Tibial artery (tissue), 4 donors: ENCODE measurements at regions not wholly inside any gene's neighbourhood (a gene's known extent, or its start where the extent isn't known, plus 50 kb on each side); places are given as distances from the start of the nearest gene placed in this dataset.
"Not testable (repeated sequence)": the region's sequence is repeated elsewhere in the genome, so short reads cannot be mapped to it uniquely, and the experiment has no call there.

Experiments used
- DNase-seq, 2 donors: peaks; one replicate each; pipeline ENCODE4 v3.0.0-alpha.2; 2019
- H3K27ac ChIP-seq, 2 donors: fragments of 200-600 bp; sonication (generic) in 1 of 2; 1 replicate in 1 of 2; 2 replicates in 1 of 2; pipeline ENCODE4 v1.5.1; 2018 to 2019; ENCODE audit warnings: mild to moderate bottlenecking in 1 of 2
- H3K27me3 ChIP-seq, 2 donors: fragments of 200-600 bp; sonication (generic) in 1 of 2; one replicate each; pipeline versions ENCODE4 v1.5.1 to v1.6.0; 2016 to 2019
- H3K36me3 ChIP-seq, 3 donors: fragments of 200-600 bp; sonication (generic) in 2 of 3; one replicate each; pipeline ENCODE4 v1.5.1; 2016 to 2019; ENCODE audit warnings: mild to moderate bottlenecking in 2 of 3
- H3K4me1 ChIP-seq, 4 donors: fragments of 200-600 bp; sonication (generic) in 2 of 4; 1 replicate in 3 of 4; 2 replicates in 1 of 4; pipeline ENCODE4 v1.5.1; 2016 to 2019
- H3K4me3 ChIP-seq, 2 donors: fragments of 200-600 bp; sonication (generic) in 1 of 2; 1 replicate in 1 of 2; 2 replicates in 1 of 2; pipeline ENCODE4 v1.5.1; 2018 to 2019; ENCODE audit warnings: mild to moderate bottlenecking in 2 of 2
- H3K9me3 ChIP-seq, 3 donors: fragments of 200-600 bp; sonication (generic) in 1 of 3; one replicate each; pipeline ENCODE4 v1.5.1; 2016 to 2019
- intact Hi-C: fragments of 100-400 bp; cut with DNase I; formaldehyde crosslinking; loops from one replicate; pipeline ENCODE4 v1.15.0; 2023; ENCODE audit warnings: low total_unique reads
- TF ChIP-seq, protein P1 (sequence below), 2 experiments: fragments of 200-600 bp in 1 of 2; fragments of 450-650 bp in 1 of 2; IDR thresholded peaks; one replicate each; pipeline ENCODE4 v1.5.1; 2017 to 2019; ENCODE audit warnings: antibody characterized with exemption in 2 of 2, mild to moderate bottlenecking in 1 of 2, moderate library complexity in 1 of 2

DNA sequence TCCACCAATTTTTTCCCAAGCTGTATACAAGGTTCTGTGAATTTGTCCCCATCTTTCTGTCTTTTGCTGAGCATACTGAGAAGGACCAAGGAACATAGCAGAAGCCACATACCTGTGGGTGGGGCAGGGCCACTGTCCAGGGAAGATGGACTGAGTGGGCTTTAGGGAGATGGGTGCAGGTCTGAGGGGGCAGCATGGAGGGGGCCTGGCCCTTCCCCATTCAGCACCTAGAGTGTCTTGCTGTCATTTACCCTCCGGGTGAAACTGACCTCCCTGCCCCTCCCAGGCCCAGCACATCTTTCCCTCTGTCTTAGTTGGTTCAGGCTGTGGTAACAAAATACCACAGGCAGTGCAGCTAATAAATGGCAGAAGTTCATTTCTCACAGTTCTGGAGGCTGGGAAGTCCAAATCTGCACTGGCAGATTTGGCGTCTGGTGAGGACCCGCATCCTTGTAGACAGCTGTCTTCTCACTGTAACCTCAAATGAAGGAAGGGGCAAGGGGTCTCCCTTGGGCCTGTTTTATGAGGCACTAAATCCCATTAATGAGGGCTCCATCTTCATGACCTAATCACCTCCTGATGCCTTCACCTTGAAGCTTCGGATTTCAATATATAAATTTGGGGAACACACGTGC is 180.0 kb upstream of the SMAD3 start:
- intact Hi-C loops = no loop called here
- TF ChIP-seq, protein P1, sequence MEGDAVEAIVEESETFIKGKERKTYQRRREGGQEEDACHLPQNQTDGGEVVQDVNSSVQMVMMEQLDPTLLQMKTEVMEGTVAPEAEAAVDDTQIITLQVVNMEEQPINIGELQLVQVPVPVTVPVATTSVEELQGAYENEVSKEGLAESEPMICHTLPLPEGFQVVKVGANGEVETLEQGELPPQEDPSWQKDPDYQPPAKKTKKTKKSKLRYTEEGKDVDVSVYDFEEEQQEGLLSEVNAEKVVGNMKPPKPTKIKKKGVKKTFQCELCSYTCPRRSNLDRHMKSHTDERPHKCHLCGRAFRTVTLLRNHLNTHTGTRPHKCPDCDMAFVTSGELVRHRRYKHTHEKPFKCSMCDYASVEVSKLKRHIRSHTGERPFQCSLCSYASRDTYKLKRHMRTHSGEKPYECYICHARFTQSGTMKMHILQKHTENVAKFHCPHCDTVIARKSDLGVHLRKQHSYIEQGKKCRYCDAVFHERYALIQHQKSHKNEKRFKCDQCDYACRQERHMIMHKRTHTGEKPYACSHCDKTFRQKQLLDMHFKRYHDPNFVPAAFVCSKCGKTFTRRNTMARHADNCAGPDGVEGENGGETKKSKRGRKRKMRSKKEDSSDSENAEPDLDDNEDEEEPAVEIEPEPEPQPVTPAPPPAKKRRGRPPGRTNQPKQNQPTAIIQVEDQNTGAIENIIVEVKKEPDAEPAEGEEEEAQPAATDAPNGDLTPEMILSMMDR (IDR thresholded peaks at IDR 0.05) = no peak
- Histone ChIP-seq H3K9me3 (no peaks in the 10 kb centered on the region), H3K4me1 (peaks cover 0 to 41% (median 30%) of the 10 kb centered on the region in 4 donors), H3K27me3 (no peaks in the 10 kb centered on the region), H3K36me3 (no peaks in the 10 kb centered on the region), H3K27ac (no peak overlapping the region), H3K4me3 (no peak overlapping the region)
- peak in 1 of 2 donors; percentile 31 for DNase-seq

DNA sequence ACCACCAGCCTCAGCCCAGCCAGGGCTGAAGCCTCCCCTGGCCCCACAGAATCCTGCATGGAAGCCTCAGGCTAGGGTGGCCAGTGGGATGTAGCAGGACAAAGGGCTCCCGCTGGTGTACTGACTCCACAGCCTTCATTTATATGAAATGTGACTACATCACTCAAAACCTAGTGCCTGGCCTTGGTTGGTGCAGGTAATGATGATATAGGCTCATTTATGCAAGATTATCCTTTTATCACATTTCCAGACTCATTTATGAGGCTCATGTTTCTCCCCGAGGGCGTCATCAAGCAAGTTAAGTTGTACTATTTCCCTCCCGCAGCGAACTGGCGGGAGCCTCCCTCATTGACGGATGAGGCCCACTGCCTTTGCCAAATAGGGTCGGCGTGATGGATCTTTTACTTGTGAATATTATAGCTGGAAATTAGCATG is 179.1 kb upstream of the SMAD3 start:
- Histone ChIP-seq H3K27me3 (no peaks in the 10 kb centered on the region), H3K4me1 (peaks cover 0 to 34% (median 28%) of the 10 kb centered on the region in 4 donors), H3K4me3 (no peak overlapping the region), H3K9me3 (no peaks in the 10 kb centered on the region), H3K36me3 (no peaks in the 10 kb centered on the region), H3K27ac (no peak overlapping the region)
- DNase-seq = peak in 1 of 2 donors; percentile 52
- TF ChIP-seq, protein P1 (IDR thresholded peaks at IDR 0.05) = no peak
- intact Hi-C loops = no loop called here

DNA sequence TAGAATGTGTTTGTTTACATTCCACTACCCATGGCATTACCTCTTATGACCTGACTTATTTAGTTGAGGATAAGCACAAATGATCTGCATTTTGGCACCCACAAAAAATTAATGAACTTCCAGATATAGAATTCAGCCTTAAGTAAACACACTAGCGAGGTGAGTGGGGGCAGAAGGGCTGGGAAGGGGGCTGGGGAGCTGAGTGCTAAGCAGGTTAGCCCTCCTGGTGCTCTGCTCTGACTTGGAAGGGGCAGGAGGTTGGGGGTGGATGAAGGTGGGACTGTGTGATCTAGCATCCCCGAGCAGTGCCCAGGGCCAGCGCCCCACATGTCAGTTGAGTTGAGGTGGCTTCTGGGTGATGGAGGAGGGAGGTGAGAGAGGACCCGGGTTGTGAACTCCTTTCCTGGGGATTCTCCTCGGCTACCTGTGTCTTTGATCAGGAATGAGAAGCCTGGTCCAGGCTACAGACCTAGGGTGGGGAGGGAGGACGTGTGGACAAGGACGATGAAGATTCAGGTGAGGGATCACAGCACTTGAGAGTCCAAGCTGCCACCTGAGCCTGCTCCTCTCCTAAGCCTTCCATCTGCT is 178.6 kb upstream of the SMAD3 start:
- Histone ChIP-seq H3K4me3 (no peak overlapping the region), H3K9me3 (no peaks in the 10 kb centered on the region), H3K36me3 (no peaks in the 10 kb centered on the region), H3K4me1 (peaks cover 0 to 29% (median 23%) of the 10 kb centered on the region in 4 donors), H3K27ac (no peak overlapping the region), H3K27me3 (no peaks in the 10 kb centered on the region)
- intact Hi-C loops = no loop called here
- TF ChIP-seq, protein P1 (IDR thresholded peaks at IDR 0.05) = no peak
- peak in 1 of 2 donors; percentile 58 for DNase-seq

DNA sequence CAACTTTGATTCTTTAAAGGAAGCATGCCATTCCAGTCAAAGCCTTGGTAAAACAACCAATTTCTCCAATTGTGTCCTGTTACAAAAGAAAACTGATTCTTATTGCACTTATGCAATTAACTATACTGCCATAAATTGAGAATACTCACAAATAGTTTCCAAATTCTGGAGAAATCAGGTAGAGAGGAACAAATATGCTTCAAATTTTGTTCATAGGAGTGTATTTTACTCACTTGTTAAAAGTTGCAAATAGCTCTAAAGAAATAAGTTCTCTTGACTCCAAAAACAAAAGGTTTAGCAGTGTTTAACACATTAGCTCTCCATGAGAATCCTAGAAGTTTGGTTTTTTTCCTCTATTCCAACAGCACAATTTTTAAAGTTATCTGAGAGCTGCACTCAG is 176.1 kb upstream of the SMAD3 start:
- peaks cover 0 to 11% (median 3%) of the 10 kb centered on the region in 4 donors for H3K4me1 ChIP-seq
- H3K9me3 ChIP-seq, intact Hi-C loops, H3K27ac ChIP-seq, H3K4me3 ChIP-seq, DNase-seq, H3K27me3 ChIP-seq, H3K36me3 ChIP-seq: not testable (repeated sequence)

DNA sequence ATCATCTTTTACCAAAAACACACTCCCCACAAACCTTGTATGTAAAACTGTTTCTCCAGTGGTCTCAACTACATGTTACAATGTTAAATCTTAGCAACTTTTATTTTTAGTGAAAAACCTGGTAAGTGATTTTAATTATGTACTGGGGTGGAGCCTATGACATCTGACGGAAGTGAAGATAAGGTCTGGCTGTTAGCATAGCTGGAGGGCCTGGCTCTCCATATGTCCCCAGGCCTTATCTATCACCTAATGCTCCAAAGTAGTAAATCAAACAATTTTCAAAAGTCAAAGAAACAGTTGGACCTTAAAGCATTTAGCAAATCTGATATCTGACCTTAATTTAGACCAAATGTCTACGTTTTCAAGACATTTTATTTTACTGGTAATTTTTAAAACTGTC is 173.6 kb upstream of the SMAD3 start:
- TF ChIP-seq, protein P1 (IDR thresholded peaks at IDR 0.05) = no peak
- Histone ChIP-seq H3K4me1 (peaks cover 0 to 8% (median 2%) of the 10 kb centered on the region in 4 donors), H3K27ac (no peak overlapping the region), H3K36me3 (no peaks in the 10 kb centered on the region), H3K4me3 (no peak overlapping the region), H3K27me3 (no peaks in the 10 kb centered on the region), H3K9me3 (no peaks in the 10 kb centered on the region)
- DNase-seq = no peak
- intact Hi-C loops = no loop called here

DNA sequence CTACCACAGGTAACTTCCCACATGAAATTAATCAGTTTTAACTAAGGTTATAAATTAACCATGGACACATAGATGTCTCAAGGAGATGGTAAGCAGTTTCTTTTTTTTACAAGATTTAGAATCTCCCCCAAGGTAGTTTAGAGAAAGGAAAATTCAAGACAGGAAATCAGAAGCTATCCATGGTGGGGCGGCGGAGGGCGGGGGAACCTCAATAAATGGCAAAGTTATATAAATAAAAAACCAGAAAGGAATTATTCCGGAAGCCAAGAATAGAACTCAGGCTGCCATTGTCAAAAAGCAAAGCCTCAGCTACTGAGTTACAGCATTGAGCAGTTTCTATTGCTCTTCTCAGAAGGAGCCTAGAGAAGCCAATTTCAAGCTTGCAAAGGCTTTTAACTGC is 172.1 kb upstream of the SMAD3 start:
- Histone ChIP-seq H3K4me1 (peaks cover 0 to 8% (median 2%) of the 10 kb centered on the region in 4 donors), H3K9me3 (no peaks in the 10 kb centered on the region), H3K4me3 (no peak overlapping the region), H3K36me3 (no peaks in the 10 kb centered on the region), H3K27me3 (no peaks in the 10 kb centered on the region), H3K27ac (no peak overlapping the region)
- intact Hi-C loops = no loop called here
- DNase-seq = no peak
- TF ChIP-seq, protein P1 (IDR thresholded peaks at IDR 0.05) = no peak
